Ovary (tissue), 1 donor: ENCODE measurements at regions not wholly inside any gene's neighbourhood (a gene's known extent, or its start where the extent isn't known, plus 50 kb on each side); places are given as distances from the start of the nearest gene placed in this dataset.
"Not testable (repeated sequence)": the region's sequence is repeated elsewhere in the genome, so short reads cannot be mapped to it uniquely, and the experiment has no call there.

Source experiments
- EP300 ChIP-seq: sonication (generic); formaldehyde crosslinking; IDR thresholded peaks from one replicate; pipeline ENCODE4 v1.6.1; 2017; ENCODE audit warnings: antibody characterized with exemption
- POLR2A ChIP-seq: fragments of 450-650 bp; IDR thresholded peaks from one replicate; pipeline ENCODE4 v1.6.1; 2017; ENCODE audit warnings: antibody characterized with exemption, mild to moderate bottlenecking, moderate library complexity

DNA sequence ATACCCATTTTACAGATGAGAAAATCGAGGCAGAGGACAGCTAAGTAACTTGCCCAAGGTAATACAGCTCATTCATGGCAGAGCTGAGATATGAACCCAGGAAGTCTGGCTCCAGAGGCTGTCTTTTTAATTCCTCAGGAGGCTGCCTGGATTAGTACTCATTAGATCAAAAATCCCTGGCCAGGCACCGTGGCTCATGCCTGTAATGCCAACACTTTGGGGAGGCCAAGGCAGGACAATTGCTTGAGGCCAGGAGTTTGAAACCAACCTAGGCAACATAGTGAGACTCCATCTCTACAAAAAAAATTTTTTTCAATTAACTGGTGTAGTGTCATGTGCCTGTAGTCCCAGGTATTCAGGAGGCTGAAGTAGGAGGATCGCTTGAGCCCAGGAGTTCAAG lies 291.4 kb downstream of the GOLGA6L6 start:
- not testable (repeated sequence) for TF ChIP-seq POLR2A, EP300
